ENCODE measurements at regions not wholly inside any gene's neighbourhood (a gene's known extent, or its start where the extent isn't known, plus 50 kb on each side); places are given as distances from the start of the nearest gene placed in this dataset.
"Not testable (repeated sequence)": the region's sequence is repeated elsewhere in the genome, so short reads cannot be mapped to it uniquely, and the experiment has no call there.

DNA sequence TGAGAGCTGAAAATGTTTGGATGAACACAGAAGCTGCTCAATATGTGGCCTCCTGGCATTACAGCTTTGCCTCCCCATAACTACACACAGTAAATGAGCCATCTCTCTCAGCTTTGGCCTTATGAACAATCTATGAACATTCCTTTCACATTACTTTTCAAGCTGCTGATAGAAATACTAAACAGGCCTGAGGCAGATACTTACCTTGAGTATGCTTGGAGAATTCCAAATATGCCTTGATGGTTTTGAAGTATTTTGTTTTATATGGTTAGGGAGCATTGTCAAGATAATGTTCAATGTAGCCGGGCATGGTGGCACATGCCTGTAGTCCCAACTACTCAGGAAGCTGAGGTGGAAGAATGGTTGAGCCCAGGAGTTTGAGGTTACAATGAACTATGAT lies 104.5 kb downstream of the CD24 start:
- H3K27ac ChIP-seq (ENCODE audit: low read depth, low read length) = no peak overlapping the region
- H3K9me3 ChIP-seq (ENCODE audit: control insufficient read depth, insufficient read depth, low read depth, low read length) = peaks cover 47% of the 10 kb centered on the region
- no peaks in the 10 kb centered on the region for H3K27me3 ChIP-seq (ENCODE audit: control insufficient read depth, insufficient read depth, low read length)
- H3K4me1 ChIP-seq (ENCODE audit: control insufficient read depth, insufficient read depth, low read length) = peaks cover 9% of the 10 kb centered on the region; the same call in 1 of the 2 replicates
- H3K4me3 ChIP-seq (ENCODE audit: low read depth, low read length) = no peak overlapping the region
- H3K36me3 ChIP-seq (ENCODE audit: control insufficient read depth, insufficient read depth, low read length) = no peaks in the 10 kb centered on the region
- no peak overlapping the region for H3K9ac ChIP-seq (ENCODE audit: low read length)

GRCh38 chr6:106869203-106869602 lies 105.3 kb downstream of the CD24 start:
- peaks cover 9% of the 10 kb centered on the region; the same call in 1 of the 2 replicates for H3K4me1 ChIP-seq (ENCODE audit: control insufficient read depth, insufficient read depth, low read length)
- H3K4me3 ChIP-seq (ENCODE audit: low read depth, low read length) = no peak overlapping the region
- no peaks in the 10 kb centered on the region for H3K36me3 ChIP-seq (ENCODE audit: control insufficient read depth, insufficient read depth, low read length)
- H3K9me3 ChIP-seq (ENCODE audit: control insufficient read depth, insufficient read depth, low read depth, low read length) = peaks cover 47% of the 10 kb centered on the region
- no peaks in the 10 kb centered on the region for H3K27me3 ChIP-seq (ENCODE audit: control insufficient read depth, insufficient read depth, low read length)
- H3K27ac ChIP-seq (ENCODE audit: low read depth, low read length) = no peak overlapping the region
- H3K9ac ChIP-seq (ENCODE audit: low read length) = no peak overlapping the region

- H3K27ac ChIP-seq (ENCODE audit: low read depth, low read length) = no peak overlapping the region
- no peak overlapping the region for H3K4me3 ChIP-seq (ENCODE audit: low read depth, low read length)
- H3K36me3 ChIP-seq (ENCODE audit: control insufficient read depth, insufficient read depth, low read length) = no peaks in the 10 kb centered on the region
- peaks cover 60% of the 10 kb centered on the region for H3K9me3 ChIP-seq (ENCODE audit: control insufficient read depth, insufficient read depth, low read depth, low read length)
- peaks cover 9% of the 10 kb centered on the region; the same call in 1 of the 2 replicates for H3K4me1 ChIP-seq (ENCODE audit: control insufficient read depth, insufficient read depth, low read length)
- H3K27me3 ChIP-seq (ENCODE audit: control insufficient read depth, insufficient read depth, low read length) = no peaks in the 10 kb centered on the region
- no peak overlapping the region for H3K9ac ChIP-seq (ENCODE audit: low read length)
These were observed 107.5 kb downstream of the CD24 start for GRCh38 chr6:106866875-106867658.

- Histone ChIP-seq H3K4me1 (ENCODE audit: control insufficient read depth, insufficient read depth, low read length) (peaks cover 9% of the 10 kb centered on the region; the same call in 1 of the 2 replicates), H3K9ac (ENCODE audit: low read length) (no peak overlapping the region), H3K4me3 (ENCODE audit: low read depth, low read length) (no peak overlapping the region), H3K27me3 (ENCODE audit: control insufficient read depth, insufficient read depth, low read length) (no peaks in the 10 kb centered on the region), H3K36me3 (ENCODE audit: control insufficient read depth, insufficient read depth, low read length) (no peaks in the 10 kb centered on the region), H3K9me3 (ENCODE audit: control insufficient read depth, insufficient read depth, low read depth, low read length) (peaks cover 65% of the 10 kb centered on the region), H3K27ac (ENCODE audit: low read depth, low read length) (no peak overlapping the region)
These were observed 111.7 kb downstream of the CD24 start for GRCh38 chr6:106862858-106863257.

- H3K9ac ChIP-seq (ENCODE audit: low read length) = no peak overlapping the region
- H3K36me3 ChIP-seq (ENCODE audit: control insufficient read depth, insufficient read depth, low read length) = no peaks in the 10 kb centered on the region
- no peak overlapping the region for H3K4me3 ChIP-seq (ENCODE audit: low read depth, low read length)
- peaks cover 57% of the 10 kb centered on the region for H3K9me3 ChIP-seq (ENCODE audit: control insufficient read depth, insufficient read depth, low read depth, low read length)
- no peaks in the 10 kb centered on the region for H3K27me3 ChIP-seq (ENCODE audit: control insufficient read depth, insufficient read depth, low read length)
- H3K27ac ChIP-seq (ENCODE audit: low read depth, low read length) = no peak overlapping the region
- H3K4me1 ChIP-seq (ENCODE audit: control insufficient read depth, insufficient read depth, low read length) = no peaks in the 10 kb centered on the region
These were observed 113.6 kb downstream of the CD24 start for GRCh38 chr6:106860940-106861339.

DNA sequence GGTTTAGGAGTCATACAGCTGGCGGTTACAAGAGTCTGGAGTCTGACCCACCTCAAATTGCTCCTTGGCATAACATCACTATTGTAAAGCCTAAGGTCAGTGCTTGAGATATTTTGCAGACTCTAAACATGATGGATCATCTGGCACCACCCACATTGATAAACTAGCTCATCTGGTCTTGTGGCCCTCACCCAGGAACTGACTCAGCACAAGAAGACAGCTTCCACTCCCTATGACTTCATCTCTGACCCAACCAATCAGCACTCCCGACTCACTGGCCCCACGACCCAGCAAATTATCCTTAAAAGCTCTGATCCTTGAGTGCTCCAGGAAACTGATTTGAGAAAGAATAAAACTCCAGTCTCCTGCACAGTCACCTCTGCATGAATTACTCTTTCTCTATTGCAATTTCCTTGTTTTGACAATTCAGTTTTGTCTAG lies 115.9 kb downstream of the CD24 start:
- Histone ChIP-seq H3K9ac (ENCODE audit: low read length) (no peak overlapping the region), H3K4me3 (ENCODE audit: low read depth, low read length) (no peak overlapping the region), H3K4me1 (ENCODE audit: control insufficient read depth, insufficient read depth, low read length) (no peaks in the 10 kb centered on the region), H3K36me3 (ENCODE audit: control insufficient read depth, insufficient read depth, low read length) (no peaks in the 10 kb centered on the region), H3K27ac (ENCODE audit: low read depth, low read length) (no peak overlapping the region), H3K27me3 (ENCODE audit: control insufficient read depth, insufficient read depth, low read length) (no peaks in the 10 kb centered on the region), H3K9me3 (ENCODE audit: control insufficient read depth, insufficient read depth, low read depth, low read length) (peaks cover 36% of the 10 kb centered on the region)

DNA sequence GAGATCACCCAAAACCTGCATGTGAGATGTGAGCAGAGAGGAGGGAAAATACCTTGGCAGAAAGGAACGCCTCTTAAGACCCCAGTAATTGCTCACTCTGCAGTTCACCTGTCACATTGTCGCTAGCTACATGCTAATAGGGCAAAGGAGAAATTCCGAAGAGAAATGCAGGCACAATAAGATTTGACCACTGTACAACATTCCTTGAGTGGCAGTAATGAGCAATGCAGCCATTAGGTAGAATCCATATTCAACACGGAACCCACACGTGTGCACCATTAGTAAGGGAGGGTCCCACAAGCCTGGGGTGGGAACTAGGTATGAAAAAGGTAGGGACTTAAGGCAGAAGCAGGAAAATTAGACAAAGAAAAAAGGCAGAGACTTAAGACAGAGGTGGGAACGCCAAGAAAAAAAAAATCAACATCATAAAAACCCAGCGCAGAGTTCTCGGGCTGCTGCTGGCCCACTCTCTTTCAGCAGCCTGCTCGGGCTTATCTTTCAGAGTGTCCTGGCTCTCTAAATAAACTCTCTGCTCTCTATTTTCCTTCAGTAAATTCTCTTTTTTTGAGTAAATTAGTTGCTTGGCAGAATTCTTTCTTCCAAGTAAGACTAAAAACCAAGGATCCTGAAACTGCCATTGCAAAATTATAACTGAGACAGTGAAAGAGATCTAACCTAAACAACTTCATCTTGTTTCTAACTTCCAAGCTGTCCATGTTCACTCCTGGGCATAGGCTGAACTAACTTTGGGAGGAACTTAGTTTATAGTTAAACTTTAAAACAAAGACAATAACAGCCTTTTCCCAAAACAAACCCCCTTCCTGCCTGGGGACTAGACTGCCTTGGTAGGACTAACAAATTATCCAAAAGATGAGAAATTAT lies 116.5 kb downstream of the CD24 start:
- Histone ChIP-seq H3K9me3 (ENCODE audit: control insufficient read depth, insufficient read depth, low read depth, low read length) (peaks cover 30% of the 10 kb centered on the region), H3K9ac (ENCODE audit: low read length) (no peak overlapping the region), H3K27me3 (ENCODE audit: control insufficient read depth, insufficient read depth, low read length) (no peaks in the 10 kb centered on the region), H3K27ac (ENCODE audit: low read depth, low read length) (no peak overlapping the region), H3K4me3 (ENCODE audit: low read depth, low read length) (no peak overlapping the region), H3K4me1 (ENCODE audit: control insufficient read depth, insufficient read depth, low read length) (no peaks in the 10 kb centered on the region), H3K36me3 (ENCODE audit: control insufficient read depth, insufficient read depth, low read length) (no peaks in the 10 kb centered on the region)

- not testable (repeated sequence) for H3K4me3 ChIP-seq (ENCODE audit: low read depth, low read length); H3K9ac ChIP-seq (ENCODE audit: low read length); H3K27ac ChIP-seq (ENCODE audit: low read depth, low read length); H3K36me3 ChIP-seq (ENCODE audit: control insufficient read depth, insufficient read depth, low read length); H3K4me1 ChIP-seq (ENCODE audit: control insufficient read depth, insufficient read depth, low read length); H3K27me3 ChIP-seq (ENCODE audit: control insufficient read depth, insufficient read depth, low read length)
- H3K9me3 ChIP-seq (ENCODE audit: control insufficient read depth, insufficient read depth, low read depth, low read length) = peaks cover 28% of the 10 kb centered on the region
These were observed 117.2 kb downstream of the CD24 start for GRCh38 chr6:106857310-106857709.

GRCh38 chr6:106856227-106856874 lies 118.2 kb downstream of the CD24 start:
- Histone ChIP-seq H3K36me3 (ENCODE audit: control insufficient read depth, insufficient read depth, low read length) (no peaks in the 10 kb centered on the region), H3K9me3 (ENCODE audit: control insufficient read depth, insufficient read depth, low read depth, low read length) (peaks cover 32% of the 10 kb centered on the region), H3K4me3 (ENCODE audit: low read depth, low read length) (no peak overlapping the region), H3K27me3 (ENCODE audit: control insufficient read depth, insufficient read depth, low read length) (no peaks in the 10 kb centered on the region), H3K27ac (ENCODE audit: low read depth, low read length) (no peak overlapping the region), H3K9ac (ENCODE audit: low read length) (no peak overlapping the region), H3K4me1 (ENCODE audit: control insufficient read depth, insufficient read depth, low read length) (no peaks in the 10 kb centered on the region)

DNA sequence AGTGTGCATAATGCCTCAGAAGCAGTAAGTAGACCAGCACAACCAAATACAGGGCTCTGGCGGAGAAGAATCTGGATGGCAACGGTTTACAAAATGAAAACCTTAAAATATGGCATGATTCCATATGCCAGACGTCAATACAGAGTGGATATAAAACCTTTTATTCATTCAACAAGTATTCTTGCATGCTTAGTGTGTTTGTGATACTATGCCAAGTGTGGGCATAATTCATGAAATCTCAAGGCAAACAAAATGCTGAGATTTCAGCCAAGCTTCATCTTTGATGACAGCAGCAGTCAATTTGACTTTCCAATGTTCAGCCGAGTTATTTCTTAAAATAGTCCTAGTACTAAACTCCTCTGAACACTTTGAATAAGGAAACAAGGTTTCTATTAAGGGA lies 119.4 kb downstream of the CD24 start:
- no peaks in the 10 kb centered on the region for H3K36me3 ChIP-seq (ENCODE audit: control insufficient read depth, insufficient read depth, low read length)
- no peaks in the 10 kb centered on the region for H3K4me1 ChIP-seq (ENCODE audit: control insufficient read depth, insufficient read depth, low read length)
- H3K27me3 ChIP-seq (ENCODE audit: control insufficient read depth, insufficient read depth, low read length) = no peaks in the 10 kb centered on the region
- no peak overlapping the region for H3K4me3 ChIP-seq (ENCODE audit: low read depth, low read length)
- no peak overlapping the region for H3K27ac ChIP-seq (ENCODE audit: low read depth, low read length)
- H3K9me3 ChIP-seq (ENCODE audit: control insufficient read depth, insufficient read depth, low read depth, low read length) = peaks cover 20% of the 10 kb centered on the region
- H3K9ac ChIP-seq (ENCODE audit: low read length) = no peak overlapping the region
